GM18909 (cell line): ENCODE measurements at regions not wholly inside any gene's neighbourhood (a gene's known extent, or its start where the extent isn't known, plus 50 kb on each side); places are given as distances from the start of the nearest gene placed in this dataset.

Source experiments
- ATAC-seq: cut with Tn5 transposase; IDR thresholded peaks from one replicate; pipeline ENCODE4 v1.9.1; 2021; ENCODE audit warnings: mild to moderate bottlenecking; ENCODE audit not compliant: unreplicated experiment, poor library complexity

DNA sequence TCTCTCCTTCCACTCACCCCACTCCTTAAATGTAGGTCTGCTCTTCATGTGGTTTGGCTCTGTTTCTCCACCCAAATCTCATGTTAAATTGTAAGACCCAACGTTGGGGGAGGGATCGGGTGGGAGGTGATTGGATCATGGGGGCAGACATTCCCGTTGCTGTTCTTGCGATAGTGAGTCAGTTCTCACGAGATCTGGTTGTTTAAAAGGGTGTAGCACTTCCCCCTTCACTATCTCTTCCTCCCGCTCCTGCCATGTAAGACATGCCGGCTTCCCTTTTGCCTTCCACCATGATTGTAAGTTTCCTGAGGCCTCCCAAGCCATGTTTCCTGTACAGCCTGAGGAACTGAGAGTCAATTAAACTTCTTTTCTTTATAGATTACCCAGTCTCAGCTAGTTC lies 1044.5 kb upstream of the POU3F3 start:
- ATAC-seq, result no peak

DNA sequence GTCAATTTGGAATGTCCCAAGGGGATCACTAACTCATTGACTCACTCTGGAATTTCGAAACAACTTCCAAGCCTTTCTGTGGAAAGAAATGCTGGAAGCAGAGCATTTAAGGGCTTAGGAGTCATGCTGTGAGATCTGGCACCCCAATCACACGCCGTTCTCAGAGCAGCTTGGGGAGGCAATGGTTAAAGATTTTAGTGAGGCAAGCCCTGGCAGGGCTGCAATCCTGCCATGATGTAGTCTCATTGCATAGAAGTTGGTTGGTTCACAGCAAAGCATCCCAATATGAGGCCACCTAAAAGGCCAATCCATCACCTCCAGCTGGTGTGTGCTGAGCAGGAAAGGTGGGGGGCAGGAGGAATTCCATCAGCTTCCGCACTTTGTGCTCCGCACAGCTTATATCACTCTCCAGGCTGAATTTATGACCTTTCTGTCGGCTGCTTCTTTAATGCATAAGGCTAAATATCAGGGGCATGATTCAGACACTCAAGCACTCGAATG lies 1043.9 kb upstream of the POU3F3 start:
- no peak for ATAC-seq

DNA sequence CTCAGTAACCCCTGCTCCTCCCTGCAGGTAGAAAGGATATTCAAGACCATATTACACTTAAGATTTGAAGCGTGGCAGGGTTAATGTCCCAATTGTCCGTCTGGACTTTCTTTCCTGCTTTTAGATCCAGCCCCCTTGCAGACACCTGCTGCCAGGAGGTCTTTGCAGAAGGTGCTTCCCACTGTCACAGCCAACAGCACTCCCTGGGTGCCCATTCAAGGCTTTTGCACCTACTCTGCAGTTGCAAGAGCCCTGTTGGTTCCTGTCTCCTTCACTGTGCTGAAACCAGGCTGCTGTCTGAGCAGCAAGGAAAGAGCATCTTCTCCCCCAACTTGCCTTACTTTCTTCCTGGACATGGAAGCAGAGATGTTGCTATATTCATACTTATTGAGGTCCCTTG lies 1043.0 kb upstream of the POU3F3 start:
- no peak for ATAC-seq

DNA sequence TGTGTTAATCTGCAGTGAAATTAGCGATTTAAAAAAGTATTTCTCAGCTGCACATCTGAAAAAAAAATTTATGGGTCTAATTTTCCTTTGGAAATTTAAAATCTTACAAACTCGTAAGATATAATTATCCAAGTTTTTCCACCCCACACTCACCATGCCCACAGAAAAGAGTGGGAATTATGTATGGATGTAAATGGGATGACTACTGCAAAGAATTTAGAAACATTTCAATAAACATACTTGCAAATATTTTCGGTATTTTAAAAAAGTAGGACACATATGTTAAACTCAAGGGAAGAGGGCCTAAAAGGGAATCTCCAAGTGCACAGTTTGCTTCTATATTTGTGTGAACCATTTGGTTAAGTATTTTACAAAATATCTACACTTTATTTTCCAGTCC lies 1039.9 kb upstream of the POU3F3 start:
- ATAC-seq, result no peak

DNA sequence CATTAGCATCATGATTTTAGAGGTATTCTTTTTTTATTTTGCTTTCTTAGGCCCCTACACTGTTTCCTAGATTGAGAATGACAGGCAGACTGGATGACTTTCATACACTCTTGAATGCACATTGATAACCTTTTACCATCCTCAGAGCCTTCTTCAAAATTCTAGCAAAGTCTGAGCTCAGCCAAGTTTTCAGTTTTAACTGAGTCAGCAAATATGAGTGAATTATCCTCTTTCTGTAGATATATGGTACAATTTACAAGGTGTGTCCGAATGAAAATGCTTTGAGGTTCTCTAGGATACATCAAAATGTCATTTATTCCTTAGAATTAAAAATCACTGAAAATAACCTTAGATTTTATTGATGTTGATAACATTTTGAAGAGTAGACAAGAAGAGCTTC lies 1038.2 kb upstream of the POU3F3 start:
- ATAC-seq, result no peak

DNA sequence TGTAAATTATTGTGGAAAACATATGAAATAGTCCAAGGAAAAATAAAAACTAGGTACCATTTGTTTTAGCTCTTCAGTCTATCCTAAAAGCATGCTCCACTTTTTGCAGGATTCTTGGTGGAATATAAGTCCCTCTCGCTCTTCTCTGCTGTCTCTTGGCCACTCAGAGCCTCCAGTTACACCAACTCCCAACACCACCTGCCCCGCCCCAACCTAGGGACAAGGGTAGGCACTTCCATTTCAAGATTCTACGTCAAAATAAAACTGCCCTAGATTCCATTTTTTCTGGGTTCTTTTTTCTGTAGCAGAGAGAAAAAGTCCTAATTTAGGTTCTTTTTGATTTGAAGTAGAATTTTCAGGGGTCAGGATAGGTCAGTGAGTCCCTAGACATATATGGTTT lies 1036.2 kb upstream of the POU3F3 start:
- ATAC-seq, result no peak

DNA sequence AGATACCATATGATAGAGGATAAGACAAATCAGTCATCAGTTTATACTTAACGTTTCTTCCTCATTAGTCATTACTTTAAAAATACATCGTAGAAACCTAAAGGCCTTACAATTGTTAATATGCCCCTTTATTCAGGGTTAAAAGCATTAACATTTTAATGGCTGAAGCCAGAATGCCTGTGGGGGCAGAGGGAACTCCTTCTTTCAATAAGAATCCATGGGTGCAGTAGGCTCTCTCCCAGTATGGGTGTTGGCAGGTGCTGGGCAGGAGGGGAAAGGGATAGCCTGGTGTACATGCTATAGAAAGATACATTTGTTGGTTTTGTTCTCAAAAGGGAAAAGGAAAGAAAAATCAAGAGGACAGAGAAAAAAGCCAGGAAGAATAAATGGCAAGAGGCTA lies 1035.7 kb upstream of the POU3F3 start:
- ATAC-seq, result no peak

DNA sequence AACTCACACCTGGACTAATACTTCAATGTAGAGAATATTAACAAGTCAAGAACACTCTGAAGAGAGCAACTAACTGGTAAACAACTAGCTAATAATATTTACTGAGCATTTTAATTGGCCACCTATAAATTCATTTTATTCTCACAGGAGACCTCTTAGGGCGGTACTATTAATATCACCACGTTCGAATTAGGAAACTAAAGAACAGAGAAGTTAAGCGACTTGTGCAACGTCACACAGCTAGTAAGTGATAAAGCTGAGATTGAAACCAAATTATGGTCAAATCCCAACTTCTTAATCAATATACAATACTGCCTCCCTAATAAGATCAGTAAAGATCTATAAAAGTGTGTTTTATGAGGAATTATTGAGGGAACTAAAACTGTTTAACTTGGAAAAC lies 1034.3 kb upstream of the POU3F3 start:
- ATAC-seq, result no peak

DNA sequence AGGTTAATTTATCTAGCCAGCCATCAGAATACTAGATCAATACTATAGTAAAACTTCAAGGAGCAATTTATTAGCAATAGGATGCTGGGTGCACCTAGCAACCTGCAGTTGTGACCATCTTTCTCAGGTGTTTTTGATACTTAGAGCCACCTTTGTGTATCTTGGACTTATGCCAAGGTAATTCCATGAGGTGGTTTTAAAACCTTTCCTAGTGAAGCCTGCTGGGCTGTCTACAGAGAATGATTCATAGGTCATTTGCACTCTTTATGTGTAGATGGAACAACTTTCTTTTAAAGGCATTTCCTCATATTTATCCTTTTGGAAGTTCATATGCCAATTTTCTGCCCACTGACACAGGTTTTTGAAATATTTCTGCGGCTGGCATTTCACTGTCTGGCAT lies 1030.1 kb upstream of the POU3F3 start:
- no peak for ATAC-seq

DNA sequence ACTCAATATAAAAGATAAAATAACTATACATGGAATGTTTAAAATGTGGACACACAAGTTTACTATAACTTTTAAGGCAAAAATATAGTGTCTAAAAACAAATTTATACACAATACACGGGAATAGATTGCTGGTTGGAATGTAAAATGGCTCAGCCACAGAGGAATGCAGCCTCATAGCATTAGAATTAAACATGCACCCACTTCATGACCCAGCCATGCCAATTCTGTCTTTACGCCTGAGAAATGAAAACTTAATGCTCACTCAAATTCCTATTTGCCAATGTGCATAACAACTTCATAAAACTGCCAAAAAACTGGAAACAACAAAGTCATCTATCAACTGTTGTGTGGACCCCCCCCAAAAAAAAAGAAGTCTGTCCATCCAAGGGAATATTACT lies 1006.6 kb upstream of the POU3F3 start:
- ATAC-seq, result no peak

DNA sequence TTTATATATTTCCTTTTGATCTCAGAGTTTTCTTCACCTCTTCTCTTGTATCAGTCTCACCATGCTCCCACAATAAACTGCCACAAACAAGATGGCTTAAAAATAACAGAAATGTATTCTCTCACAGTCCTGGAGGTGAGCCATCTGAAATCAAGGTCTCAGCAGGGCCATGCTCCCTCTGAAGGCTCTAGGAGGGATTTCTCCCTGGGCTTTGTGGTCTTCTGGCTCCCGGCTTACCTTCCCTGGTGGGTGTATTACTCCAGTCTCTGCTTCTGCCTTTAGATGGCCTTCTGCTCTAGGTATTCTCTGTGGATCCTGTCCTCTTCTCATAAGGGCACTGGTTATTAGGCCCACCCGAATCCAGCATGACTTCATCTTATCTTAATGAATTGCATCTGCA lies 994.7 kb upstream of the POU3F3 start:
- ATAC-seq, result no peak

DNA sequence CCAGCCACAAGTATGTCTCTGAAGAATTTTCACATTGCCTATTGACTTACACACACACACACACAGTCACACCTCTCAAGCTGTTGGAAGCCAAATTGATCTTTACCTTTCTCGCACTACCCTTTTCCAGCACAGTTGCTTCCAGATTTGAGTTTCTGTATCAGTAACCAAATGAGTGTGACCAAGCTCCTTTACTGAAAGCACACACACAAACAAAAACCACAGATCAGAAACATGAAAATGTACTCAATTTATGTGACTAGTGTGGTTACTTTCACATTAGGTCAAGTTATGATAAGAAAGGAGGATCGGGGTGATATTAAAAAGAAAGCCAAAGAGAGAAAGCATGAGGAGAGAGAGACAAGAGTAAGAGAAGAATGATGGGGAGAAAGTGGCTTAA lies 993.9 kb upstream of the POU3F3 start:
- no peak for ATAC-seq

DNA sequence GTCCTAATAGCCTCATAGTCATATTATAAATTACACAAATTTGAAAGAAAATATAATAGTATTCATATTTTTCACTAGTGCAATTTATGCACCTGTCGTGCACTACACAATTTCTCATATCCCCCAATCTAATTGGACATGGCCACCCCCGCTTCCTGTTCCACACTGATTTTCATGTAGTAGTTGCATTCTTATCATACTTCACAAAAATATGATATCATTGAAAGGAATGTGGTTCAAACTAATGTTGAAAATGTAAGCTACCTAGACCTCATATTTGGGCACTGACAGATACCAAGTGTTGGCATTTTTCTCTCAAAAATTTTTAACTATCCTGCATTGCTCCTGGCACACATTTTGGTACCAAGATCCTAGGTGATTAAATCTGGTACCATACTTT lies 985.5 kb upstream of the POU3F3 start:
- ATAC-seq, result no peak

DNA sequence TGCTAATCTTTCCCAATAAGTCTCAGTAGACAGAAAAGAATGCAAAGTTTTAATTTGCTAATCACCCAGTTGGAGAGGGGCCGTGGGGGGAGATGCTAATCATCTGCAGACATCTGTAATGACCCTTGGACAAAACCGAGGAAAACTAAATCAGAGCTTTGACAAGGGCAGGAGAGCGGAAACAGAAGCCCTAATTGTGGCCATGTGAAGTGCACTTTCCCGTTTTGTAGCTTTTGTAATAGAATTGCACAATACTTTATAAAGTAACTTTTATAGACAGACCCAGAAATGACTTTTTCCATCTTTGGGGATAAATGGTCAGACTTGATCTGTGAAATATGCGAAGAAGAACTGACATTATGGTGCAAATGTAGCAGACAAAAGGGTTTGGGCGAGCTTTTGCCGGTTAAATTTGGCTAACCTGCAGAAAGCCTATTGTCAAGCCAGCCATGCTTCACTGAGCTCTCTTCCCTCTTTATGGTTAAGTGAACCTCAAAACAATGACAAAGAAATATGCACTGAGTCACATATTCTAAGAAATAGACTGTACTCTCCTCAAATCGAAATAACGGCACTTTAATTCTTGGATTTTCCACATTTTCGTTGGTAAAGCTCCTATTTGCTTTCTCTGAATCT lies 980.1 kb upstream of the POU3F3 start:
- no peak for ATAC-seq

DNA sequence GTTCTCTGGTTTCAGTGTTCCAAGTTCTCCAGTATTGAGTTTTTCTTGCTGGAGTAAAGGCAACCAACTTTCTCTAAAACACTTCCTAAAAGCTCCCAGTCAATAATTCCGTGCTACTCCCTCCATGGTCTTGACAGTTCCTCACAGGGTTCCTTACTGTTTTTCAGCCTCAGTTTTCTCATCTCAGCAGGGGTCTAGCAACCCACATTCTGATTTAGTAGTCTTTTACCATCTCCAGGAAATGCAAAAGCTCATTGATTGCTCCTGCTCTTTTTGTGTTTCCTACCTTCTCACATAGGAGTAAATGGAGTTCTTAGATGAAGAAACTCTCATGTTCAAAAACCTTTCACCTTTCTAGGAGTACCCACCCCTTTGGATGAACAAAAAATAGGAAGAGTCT lies 978.8 kb upstream of the POU3F3 start:
- no peak for ATAC-seq

DNA sequence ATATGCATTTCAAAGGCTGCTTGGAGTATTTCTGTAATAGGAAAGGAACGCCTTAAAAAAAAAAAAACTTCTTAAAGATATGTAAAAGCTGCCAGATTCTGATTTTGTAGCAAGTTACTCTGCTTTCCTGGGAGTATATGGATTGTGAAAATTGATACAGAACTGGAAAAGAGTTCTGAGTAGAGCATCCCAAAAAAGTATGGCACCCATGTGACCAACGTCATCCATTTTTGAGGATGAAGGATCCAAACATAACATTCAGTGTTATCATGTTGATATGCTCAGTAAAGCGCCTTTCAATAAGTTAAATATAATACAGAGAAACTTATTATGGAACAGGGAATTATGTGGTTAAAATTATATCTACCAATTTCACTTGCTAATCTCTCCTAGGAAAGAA lies 978.4 kb upstream of the POU3F3 start:
- ATAC-seq, result no peak

DNA sequence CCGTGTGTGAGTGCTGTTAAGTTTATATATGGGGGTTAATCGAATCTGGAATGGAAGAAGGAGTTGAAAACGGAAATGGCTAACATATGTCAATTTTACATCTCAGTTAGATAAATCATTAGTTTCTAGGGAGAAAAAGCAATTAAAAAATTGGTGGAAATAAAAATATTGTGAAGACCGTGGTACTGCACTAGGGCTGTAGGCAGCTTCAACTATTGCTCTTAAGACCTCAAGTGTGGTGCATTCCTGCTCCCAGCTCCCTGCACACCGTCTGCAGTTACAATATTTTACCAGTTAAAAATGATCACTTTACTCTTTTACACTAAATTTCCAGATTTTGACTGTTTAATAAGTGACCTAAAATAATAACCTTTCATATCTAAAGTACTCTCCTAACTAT lies 977.3 kb upstream of the POU3F3 start:
- ATAC-seq, result no peak

DNA sequence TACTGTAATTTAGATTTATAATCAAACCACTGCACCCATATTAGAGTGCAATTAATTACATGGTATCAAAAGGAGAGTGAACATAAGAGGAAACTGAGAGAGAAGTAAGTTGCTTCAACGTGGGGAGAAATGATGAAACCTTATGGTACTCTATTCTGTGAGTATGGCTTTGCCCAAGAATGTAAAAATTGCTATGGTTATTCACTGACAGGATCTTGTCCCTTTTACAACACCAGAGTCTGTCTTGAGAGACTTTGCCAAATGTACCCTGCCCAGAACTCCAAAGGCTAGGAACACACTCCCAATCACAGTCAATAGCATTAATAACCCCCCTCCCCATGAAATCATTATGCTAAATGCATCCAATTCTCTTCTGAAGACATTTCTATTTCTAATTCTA lies 974.8 kb upstream of the POU3F3 start:
- ATAC-seq, result no peak

DNA sequence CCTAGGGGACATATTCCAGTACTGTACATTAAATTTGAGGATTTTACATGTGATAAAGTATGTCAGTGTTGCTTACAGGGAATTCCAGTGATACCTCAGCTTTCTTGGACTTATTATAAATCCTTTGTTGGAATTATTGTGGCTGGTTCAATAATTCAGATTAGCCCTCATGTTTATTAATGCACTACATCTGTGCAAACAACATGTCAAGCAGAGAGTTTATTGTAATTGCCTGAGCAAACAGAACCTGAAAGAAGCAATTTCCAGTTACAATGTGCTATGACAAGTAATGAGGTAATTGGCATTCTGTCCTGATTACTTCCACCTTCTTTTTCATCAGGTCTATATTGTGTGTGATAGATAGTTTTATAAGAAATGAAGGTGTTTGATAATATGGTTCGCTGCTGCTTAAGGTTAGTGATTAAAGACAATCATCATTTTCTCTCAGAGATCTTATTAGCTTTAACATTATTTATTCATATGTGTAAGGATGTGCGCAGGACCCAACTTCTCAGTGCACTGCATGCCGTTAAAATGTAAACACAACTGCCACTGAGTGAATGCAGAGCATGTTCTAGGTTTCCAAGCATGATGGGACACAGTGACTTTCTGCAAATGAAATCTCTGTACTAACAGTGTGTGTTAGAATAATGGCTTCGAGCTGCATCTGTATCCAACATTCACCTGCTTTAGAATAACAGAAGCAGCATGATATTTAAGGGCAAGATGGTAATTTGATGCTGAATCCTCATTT lies 973.7 kb upstream of the POU3F3 start:
- no peak for ATAC-seq

DNA sequence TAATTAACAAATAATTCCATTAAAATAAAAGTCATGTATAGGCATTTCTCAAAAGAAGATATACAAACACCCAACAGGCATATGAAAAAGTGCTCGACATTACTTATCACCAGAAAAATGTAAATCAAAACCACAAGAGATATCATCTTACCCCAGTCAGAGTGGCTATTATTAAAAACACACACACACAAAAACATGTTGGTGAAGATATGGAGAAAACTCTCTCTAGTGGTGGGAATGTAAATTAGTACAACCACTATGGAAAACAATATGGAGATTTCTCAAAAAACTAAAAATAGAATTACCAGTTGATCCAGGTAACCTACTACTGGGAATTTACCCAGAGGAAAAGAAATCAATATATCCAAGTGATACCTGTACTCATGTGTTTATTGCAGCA lies 966.3 kb upstream of the POU3F3 start:
- ATAC-seq, result no peak

DNA sequence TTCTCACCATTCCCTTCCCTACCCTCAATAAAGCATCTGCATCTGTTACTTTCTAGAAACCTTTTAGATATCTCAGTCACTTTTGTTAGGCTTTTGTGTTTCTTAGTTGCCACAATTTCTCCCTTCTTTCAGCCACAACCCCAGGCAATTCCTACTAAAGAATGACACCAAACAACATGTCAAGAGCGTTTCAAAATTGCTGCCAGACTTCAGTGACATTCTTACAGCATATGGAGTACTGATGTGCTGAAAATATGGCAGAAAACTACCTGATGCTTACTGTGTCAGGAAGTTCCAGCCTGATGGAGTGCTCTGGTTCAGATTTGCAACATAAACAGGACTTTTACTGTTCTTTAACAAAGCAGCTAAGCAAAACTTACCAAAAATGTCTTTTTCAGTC lies 957.7 kb upstream of the POU3F3 start:
- ATAC-seq, result no peak

DNA sequence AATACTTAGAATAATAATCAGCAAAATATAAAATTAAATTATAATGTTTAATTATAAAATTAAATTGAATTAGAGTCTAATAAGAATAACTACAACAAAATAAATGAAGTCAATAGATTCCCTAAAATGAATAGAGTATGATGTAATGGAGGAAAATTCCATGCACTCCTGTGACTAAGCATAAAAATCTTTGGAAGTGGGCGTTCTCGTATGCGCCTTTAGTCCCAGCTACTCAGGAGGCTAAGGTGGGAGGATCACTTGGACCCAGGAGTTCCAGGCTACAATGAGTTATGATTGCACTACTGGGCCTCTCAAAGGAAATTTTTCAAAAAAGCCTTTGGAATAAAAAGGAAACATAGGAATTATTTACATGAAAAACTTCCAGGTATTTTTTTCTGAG lies 955.4 kb upstream of the POU3F3 start:
- ATAC-seq, result no peak
